ENCODE measurements at regions not wholly inside any gene's neighbourhood (a gene's known extent, or its start where the extent isn't known, plus 50 kb on each side); places are given as distances from the start of the nearest gene placed in this dataset.

DNA sequence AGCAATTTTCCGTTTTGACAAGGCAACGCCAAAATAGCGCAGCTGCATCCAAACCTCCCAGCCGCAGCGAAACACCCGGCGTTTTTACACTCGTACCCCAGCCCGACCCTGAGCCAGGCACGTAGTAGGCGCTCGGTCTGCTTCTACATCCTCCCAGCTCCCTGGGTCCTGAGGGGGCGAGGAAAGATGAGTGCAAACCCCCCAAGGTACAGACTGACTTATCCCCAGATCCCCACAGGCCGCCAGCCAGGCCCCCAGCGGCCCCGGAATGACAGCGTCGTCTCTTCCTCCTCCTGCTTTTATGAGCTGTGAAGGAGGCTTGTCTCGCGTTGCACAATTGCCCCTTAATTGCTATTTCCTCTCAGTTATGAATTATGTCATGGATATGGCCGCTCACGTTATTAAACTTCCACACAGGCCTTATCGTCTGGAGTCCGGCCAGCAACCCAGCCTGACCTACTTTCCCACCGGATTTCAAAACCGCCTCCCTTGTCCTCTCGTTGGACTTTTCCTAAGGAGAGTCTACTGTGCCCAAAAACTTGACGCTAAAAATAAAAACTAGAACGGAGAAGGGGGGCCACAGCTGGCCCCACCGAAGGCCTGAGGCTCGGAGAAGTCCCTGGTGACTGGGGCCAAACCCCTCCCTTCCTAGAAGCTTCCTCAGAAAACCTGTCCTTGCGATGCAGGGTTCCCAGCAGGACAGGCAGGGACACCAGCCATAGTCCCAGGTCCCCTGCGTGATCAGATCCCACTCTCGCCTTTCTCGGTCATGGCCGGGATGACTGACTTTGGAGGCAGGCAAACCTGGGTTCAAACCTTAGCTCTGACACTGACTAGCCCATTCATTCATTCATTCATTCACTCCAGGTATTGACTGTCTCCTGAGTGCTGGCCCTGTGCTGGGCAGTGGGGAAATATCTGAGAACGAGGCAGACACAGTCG, 130.9 kb upstream of the PTPN1 start:
- TF ChIP-seq, protein P1, sequence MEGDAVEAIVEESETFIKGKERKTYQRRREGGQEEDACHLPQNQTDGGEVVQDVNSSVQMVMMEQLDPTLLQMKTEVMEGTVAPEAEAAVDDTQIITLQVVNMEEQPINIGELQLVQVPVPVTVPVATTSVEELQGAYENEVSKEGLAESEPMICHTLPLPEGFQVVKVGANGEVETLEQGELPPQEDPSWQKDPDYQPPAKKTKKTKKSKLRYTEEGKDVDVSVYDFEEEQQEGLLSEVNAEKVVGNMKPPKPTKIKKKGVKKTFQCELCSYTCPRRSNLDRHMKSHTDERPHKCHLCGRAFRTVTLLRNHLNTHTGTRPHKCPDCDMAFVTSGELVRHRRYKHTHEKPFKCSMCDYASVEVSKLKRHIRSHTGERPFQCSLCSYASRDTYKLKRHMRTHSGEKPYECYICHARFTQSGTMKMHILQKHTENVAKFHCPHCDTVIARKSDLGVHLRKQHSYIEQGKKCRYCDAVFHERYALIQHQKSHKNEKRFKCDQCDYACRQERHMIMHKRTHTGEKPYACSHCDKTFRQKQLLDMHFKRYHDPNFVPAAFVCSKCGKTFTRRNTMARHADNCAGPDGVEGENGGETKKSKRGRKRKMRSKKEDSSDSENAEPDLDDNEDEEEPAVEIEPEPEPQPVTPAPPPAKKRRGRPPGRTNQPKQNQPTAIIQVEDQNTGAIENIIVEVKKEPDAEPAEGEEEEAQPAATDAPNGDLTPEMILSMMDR (conservative IDR thresholded peaks at IDR 0.05; ENCODE audit: low read length): no peak
- no peak for TF ChIP-seq EZH2phosphoT487 (IDR thresholded peaks at IDR 0.05; ENCODE audit: borderline replicate concordance)

Measured in Loucy (cell line).